Testis (tissue), 2 donors: ENCODE measurements at regions not wholly inside any gene's neighbourhood (a gene's known extent, or its start where the extent isn't known, plus 50 kb on each side); places are given as distances from the start of the nearest gene placed in this dataset.

Experiments
- POLR2A ChIP-seq: fragments of 450-650 bp; IDR thresholded peaks from one replicate; pipeline ENCODE4 v1.6.1; 2017; ENCODE audit warnings: antibody characterized with exemption, mild to moderate bottlenecking, moderate library complexity
- TF ChIP-seq, protein P1 (sequence below), 3 experiments: fragments of 450-650 bp in 2 of 3; fragments of 200-600 bp in 1 of 3; sonication (generic) in 1 of 3; IDR thresholded peaks; one replicate each; pipeline ENCODE4 v1.5.1; 2016 to 2019; ENCODE audit warnings: antibody characterized with exemption in 3 of 3, mild to moderate bottlenecking in 2 of 3, moderate library complexity in 1 of 3

DNA sequence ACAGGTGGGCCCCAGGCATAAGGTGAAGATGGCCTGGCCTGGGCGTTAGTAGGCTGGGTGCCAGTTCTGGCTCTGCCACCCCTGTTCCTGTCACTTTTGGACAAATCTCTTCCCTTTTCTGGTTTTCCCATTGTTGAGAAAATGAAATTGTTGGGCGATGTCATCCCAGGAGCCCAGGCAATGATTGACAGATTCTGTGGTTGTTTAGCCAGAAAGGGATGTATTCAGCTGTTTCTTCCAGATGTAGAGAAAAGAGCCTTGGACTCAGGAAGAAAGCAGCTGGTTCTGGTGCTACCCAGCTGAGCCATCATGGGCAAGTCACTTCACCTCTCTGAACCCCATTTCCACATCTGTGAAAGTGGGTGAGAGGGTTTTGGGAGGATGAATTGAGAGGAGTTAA is 60.1 kb upstream of the MRTFB start:
- TF ChIP-seq, protein P1, sequence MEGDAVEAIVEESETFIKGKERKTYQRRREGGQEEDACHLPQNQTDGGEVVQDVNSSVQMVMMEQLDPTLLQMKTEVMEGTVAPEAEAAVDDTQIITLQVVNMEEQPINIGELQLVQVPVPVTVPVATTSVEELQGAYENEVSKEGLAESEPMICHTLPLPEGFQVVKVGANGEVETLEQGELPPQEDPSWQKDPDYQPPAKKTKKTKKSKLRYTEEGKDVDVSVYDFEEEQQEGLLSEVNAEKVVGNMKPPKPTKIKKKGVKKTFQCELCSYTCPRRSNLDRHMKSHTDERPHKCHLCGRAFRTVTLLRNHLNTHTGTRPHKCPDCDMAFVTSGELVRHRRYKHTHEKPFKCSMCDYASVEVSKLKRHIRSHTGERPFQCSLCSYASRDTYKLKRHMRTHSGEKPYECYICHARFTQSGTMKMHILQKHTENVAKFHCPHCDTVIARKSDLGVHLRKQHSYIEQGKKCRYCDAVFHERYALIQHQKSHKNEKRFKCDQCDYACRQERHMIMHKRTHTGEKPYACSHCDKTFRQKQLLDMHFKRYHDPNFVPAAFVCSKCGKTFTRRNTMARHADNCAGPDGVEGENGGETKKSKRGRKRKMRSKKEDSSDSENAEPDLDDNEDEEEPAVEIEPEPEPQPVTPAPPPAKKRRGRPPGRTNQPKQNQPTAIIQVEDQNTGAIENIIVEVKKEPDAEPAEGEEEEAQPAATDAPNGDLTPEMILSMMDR (IDR thresholded peaks at IDR 0.05): no peak
- no peak for TF ChIP-seq POLR2A
